ENCODE measurements at regions not wholly inside any gene's neighbourhood (a gene's known extent, or its start where the extent isn't known, plus 50 kb on each side); places are given as distances from the start of the nearest gene placed in this dataset.

DNA sequence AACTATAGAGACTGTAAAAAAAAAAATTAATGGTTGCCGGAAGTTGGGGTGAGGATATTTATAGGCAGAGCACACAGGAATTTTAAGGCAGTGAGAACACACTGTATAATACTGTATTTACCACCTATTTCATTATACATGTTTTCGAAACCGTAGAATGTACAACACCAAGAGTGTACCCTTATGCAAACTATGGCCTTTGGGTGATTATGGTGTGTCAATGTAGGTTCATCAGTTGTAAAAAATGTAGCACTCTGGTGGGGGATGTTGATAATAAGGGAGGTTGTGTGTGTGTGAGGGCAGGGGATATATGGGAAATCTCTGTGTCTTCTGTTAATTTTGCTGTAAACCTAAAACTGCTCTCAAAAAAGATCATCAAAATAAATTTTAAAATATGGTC is 791.7 kb upstream of the CDH10 start:
- no peak for DNase-seq (ENCODE audit: low read depth)
- TF ChIP-seq, protein P1, sequence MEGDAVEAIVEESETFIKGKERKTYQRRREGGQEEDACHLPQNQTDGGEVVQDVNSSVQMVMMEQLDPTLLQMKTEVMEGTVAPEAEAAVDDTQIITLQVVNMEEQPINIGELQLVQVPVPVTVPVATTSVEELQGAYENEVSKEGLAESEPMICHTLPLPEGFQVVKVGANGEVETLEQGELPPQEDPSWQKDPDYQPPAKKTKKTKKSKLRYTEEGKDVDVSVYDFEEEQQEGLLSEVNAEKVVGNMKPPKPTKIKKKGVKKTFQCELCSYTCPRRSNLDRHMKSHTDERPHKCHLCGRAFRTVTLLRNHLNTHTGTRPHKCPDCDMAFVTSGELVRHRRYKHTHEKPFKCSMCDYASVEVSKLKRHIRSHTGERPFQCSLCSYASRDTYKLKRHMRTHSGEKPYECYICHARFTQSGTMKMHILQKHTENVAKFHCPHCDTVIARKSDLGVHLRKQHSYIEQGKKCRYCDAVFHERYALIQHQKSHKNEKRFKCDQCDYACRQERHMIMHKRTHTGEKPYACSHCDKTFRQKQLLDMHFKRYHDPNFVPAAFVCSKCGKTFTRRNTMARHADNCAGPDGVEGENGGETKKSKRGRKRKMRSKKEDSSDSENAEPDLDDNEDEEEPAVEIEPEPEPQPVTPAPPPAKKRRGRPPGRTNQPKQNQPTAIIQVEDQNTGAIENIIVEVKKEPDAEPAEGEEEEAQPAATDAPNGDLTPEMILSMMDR (conservative IDR thresholded peaks at IDR 0.05; ENCODE audit: control insufficient read depth, insufficient read depth, low read depth, low read length) = no peak
- no peak overlapping the region for H3K4me3 ChIP-seq (ENCODE audit: control insufficient read depth, low read depth, low read length)

DNA sequence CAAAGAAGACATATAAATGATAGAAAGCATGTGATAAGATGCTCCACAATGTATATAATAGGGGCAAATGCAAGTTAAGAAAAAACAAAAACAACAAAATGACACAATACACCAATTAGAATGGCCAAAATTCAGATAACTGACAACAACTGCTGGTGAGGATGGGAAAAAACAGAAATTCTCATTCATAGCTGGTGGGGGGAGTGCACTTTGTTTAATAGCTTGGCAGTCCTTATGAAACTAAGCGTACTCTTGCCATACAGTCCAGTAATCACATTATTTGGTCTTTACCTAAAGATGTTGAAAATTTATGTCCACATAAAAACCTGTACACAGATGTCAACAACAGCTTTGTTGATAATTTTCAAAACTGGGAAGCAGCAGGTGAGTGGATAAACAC is 791.1 kb upstream of the CDH10 start:
- TF ChIP-seq, protein P1 (conservative IDR thresholded peaks at IDR 0.05; ENCODE audit: control insufficient read depth, insufficient read depth, low read depth, low read length) = no peak
- no peak for DNase-seq (ENCODE audit: low read depth)
- H3K4me3 ChIP-seq (ENCODE audit: control insufficient read depth, low read depth, low read length) = no peak overlapping the region

DNA sequence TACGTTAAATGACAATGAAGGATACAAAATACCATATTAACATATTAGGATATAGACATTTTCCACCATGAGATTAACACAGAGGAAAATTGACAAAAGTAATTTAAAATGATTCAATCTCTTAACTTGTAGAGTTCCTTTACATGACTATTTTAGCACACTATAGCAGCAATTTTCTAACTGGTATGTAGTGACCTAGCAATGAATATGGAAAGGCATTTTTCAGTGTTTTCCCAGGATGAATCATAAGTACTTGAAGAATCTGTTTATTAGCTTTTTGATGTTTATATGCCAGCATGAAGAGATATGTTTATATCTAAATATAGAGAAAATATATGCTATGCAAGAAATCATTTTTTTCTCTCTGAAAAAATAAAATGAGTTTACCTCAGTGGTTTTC is 782.5 kb upstream of the CDH10 start:
- TF ChIP-seq, protein P1 (conservative IDR thresholded peaks at IDR 0.05; ENCODE audit: control insufficient read depth, insufficient read depth, low read depth, low read length) = no peak
- no peak for DNase-seq (ENCODE audit: low read depth)
- H3K4me3 ChIP-seq (ENCODE audit: control insufficient read depth, low read depth, low read length) = no peak overlapping the region

DNA sequence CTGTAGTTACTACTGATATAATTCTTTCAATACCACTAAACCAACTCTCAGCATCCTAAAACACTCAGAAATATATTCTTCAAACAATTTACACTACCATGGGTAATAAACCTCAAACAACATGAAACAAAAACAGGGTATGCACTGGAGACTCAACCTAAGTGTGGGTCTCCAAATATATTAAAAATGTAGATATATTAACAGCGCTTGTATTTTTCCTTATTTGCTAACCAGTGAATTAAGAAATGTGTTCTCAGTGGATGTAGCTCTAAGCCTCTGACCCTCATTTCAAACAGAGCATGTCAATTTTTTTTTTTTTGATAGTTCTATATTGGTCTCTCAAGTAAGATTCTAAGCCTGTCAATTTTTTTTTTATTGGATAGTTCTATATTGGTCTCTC is 778.5 kb upstream of the CDH10 start:
- TF ChIP-seq, protein P1 (conservative IDR thresholded peaks at IDR 0.05; ENCODE audit: control insufficient read depth, insufficient read depth, low read depth, low read length) = no peak
- no peak overlapping the region for H3K4me3 ChIP-seq (ENCODE audit: control insufficient read depth, low read depth, low read length)
- no peak for DNase-seq (ENCODE audit: low read depth)

DNA sequence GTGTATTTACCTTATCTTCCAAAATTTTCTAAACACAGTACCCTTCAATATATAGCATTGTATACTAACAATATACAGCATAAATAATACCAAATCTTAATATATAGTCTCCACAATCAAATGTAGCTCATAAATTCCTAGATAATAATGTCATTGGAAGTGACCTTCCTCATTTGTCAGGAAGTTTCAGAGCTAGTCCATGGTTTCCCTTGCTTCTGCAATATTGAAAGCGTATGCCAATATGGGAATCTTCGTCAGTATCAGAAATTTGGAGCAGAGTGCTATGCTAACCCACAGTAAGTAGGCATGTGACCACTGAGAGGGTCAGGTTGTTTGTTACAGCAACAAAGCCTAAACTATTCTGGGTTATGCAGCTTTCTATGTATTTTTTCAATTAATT is 774.9 kb upstream of the CDH10 start:
- TF ChIP-seq, protein P1 (conservative IDR thresholded peaks at IDR 0.05; ENCODE audit: control insufficient read depth, insufficient read depth, low read depth, low read length) = no peak
- H3K4me3 ChIP-seq (ENCODE audit: control insufficient read depth, low read depth, low read length) = no peak overlapping the region
- no peak for DNase-seq (ENCODE audit: low read depth)

DNA sequence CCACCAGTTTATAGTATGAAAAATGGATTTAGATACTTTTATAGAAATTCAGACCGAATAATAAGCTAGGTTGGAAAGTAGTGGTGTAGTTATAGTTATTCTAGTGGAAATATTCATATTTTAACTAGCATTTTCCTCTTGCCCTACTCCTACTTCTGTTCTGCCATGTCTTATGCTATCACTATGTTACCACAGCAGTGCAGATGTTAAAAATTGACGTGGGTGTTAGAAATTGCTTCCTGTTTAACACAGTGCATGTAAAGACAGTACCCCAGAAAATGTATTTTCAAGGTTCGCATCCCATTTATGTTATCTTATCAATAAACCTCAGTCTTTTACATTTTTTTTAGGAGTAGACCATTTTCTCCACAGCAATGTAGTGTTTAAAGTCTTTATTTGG is 774.2 kb upstream of the CDH10 start:
- TF ChIP-seq, protein P1 (conservative IDR thresholded peaks at IDR 0.05; ENCODE audit: control insufficient read depth, insufficient read depth, low read depth, low read length) = no peak
- no peak overlapping the region for H3K4me3 ChIP-seq (ENCODE audit: control insufficient read depth, low read depth, low read length)
- no peak for DNase-seq (ENCODE audit: low read depth)

DNA sequence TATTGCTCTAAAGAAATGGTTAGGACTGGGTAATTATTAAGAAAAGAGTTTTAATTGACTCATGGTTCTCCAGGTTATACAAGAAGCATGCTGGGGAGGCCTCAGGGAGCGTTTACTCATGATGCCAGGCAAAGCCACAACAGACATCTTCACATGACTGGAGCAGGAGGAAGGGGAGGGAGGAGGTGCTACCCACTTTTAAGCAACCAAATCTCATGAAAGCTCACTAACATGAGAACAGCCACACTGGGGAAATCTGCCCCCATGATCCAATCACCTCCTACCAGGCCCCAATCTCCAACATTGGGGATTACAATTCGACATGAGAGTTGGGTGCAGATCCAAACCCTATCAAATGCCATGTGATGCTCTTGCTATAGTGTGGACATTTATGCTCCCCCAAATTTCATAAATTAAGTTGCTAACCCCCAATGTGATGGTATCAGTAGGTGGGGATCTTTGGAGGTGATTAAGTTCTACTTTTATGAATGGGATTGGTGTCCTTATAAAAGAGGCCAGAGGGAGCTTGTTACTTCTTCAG is 773.6 kb upstream of the CDH10 start:
- DNase-seq (ENCODE audit: low read depth) = no peak
- TF ChIP-seq, protein P1 (conservative IDR thresholded peaks at IDR 0.05; ENCODE audit: control insufficient read depth, insufficient read depth, low read depth, low read length) = no peak
- no peak overlapping the region for H3K4me3 ChIP-seq (ENCODE audit: control insufficient read depth, low read depth, low read length)

All from fibroblast of mammary gland (primary cell).